Testis (tissue), 2 donors: ENCODE measurements at regions not wholly inside any gene's neighbourhood (a gene's known extent, or its start where the extent isn't known, plus 50 kb on each side); places are given as distances from the start of the nearest gene placed in this dataset.

Source experiments
- DNase-seq: peaks from one replicate; pipeline ENCODE4 v3.0.0-alpha.2; 2019
- H3K27ac ChIP-seq, 2 donors: fragments of 200-600 bp; sonication (generic); one replicate each; pipeline ENCODE4 v1.5.1; 2019
- H3K27me3 ChIP-seq: fragments of 200-600 bp; sonication (generic); one replicate; pipeline ENCODE4 v1.5.1; 2019
- H3K36me3 ChIP-seq: fragments of 200-600 bp; sonication (generic); one replicate; pipeline ENCODE4 v1.5.1; 2017; ENCODE audit warnings: low read depth; ENCODE audit errors: missing control alignments
- H3K4me1 ChIP-seq: fragments of 200-600 bp; sonication (generic); one replicate; pipeline ENCODE4 v1.5.1; 2019
- H3K4me3 ChIP-seq, 2 donors: fragments of 200-600 bp; sonication (generic); one replicate each; pipeline ENCODE4 v1.5.1; 2017 to 2019
- H3K9me3 ChIP-seq: fragments of 200-600 bp; sonication (generic); one replicate; pipeline ENCODE4 v1.5.1; 2017
- POLR2A ChIP-seq: fragments of 450-650 bp; IDR thresholded peaks from one replicate; pipeline ENCODE4 v1.6.1; 2017; ENCODE audit warnings: antibody characterized with exemption, mild to moderate bottlenecking, moderate library complexity
- WGBS, 2 donors: methylation state at CpG; one replicate each; pipeline ENCODE4 v1.1.5; 2018; 5-methylcytosine and 5-hydroxymethylcytosine counted together
- intact Hi-C: fragments of 100-400 bp; cut with DNase I; formaldehyde crosslinking; loops from one replicate; pipeline ENCODE4 v1.15.1; 2023; ENCODE audit warnings: low total_unique reads
- TF ChIP-seq, protein P1 (sequence below), 3 experiments: fragments of 450-650 bp in 2 of 3; fragments of 200-600 bp in 1 of 3; sonication (generic) in 1 of 3; IDR thresholded peaks; one replicate each; pipeline ENCODE4 v1.5.1; 2016 to 2019; ENCODE audit warnings: antibody characterized with exemption in 3 of 3, mild to moderate bottlenecking in 2 of 3, moderate library complexity in 1 of 3

GRCh38 chr9:108437656-108438055 is 418.1 kb downstream of the ACTL7B start:
- no peaks in the 10 kb centered on the region for H3K27me3 ChIP-seq
- intact Hi-C loops, result loop anchor here (10.0 kb wide), 1 partner anchor 983 kb away; no protein-coding TSS in a partner anchor
- H3K36me3 ChIP-seq, result no peaks in the 10 kb centered on the region
- WGBS, 2 donors, result 96 to 100% methylated on average over 1 of the region's 1 CpG
- DNase-seq, result no peak
- no peak overlapping the region for H3K4me3 ChIP-seq
- TF ChIP-seq, protein P1, sequence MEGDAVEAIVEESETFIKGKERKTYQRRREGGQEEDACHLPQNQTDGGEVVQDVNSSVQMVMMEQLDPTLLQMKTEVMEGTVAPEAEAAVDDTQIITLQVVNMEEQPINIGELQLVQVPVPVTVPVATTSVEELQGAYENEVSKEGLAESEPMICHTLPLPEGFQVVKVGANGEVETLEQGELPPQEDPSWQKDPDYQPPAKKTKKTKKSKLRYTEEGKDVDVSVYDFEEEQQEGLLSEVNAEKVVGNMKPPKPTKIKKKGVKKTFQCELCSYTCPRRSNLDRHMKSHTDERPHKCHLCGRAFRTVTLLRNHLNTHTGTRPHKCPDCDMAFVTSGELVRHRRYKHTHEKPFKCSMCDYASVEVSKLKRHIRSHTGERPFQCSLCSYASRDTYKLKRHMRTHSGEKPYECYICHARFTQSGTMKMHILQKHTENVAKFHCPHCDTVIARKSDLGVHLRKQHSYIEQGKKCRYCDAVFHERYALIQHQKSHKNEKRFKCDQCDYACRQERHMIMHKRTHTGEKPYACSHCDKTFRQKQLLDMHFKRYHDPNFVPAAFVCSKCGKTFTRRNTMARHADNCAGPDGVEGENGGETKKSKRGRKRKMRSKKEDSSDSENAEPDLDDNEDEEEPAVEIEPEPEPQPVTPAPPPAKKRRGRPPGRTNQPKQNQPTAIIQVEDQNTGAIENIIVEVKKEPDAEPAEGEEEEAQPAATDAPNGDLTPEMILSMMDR (IDR thresholded peaks at IDR 0.05), result no peak
- no peak for TF ChIP-seq POLR2A
- no peaks in the 10 kb centered on the region for H3K4me1 ChIP-seq
- no peak overlapping the region for H3K27ac ChIP-seq
- no peaks in the 10 kb centered on the region for H3K9me3 ChIP-seq

GRCh38 chr9:108436448-108436847 is 419.3 kb downstream of the ACTL7B start:
- no peak for DNase-seq
- no peaks in the 10 kb centered on the region for H3K9me3 ChIP-seq
- intact Hi-C loops, result loop anchor here (10.0 kb wide), 1 partner anchor 982 kb away; no protein-coding TSS in a partner anchor
- 91 to 93% methylated on average over 4 of the region's 4 CpGs for WGBS, 2 donors
- H3K4me3 ChIP-seq, result no peak overlapping the region
- no peaks in the 10 kb centered on the region for H3K36me3 ChIP-seq
- H3K27me3 ChIP-seq, result no peaks in the 10 kb centered on the region
- no peaks in the 10 kb centered on the region for H3K4me1 ChIP-seq
- no peak overlapping the region for H3K27ac ChIP-seq
- TF ChIP-seq, protein P1 (IDR thresholded peaks at IDR 0.05), result no peak
- TF ChIP-seq POLR2A, result no peak

DNA sequence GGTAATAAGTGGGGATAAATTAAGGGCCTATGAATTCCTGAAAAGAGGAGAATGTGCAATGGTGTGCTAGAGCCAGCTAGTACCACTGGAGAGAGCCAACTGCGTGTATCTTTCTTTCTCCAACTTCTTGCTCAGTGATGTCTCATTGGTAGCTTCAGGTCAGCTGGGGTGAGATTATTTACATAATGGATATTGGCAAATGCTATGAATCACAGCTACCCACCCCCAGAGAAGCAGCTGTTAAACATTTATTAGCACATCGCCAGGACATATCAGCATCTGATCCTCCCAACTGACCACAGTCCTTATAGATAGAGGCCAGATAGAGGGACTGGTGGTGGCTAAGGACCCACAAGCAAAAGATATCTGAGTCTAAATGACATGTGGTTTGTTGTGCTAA is 421.3 kb downstream of the ACTL7B start:
- TF ChIP-seq, protein P1 (IDR thresholded peaks at IDR 0.05), result no peak
- TF ChIP-seq POLR2A, result no peak
- Histone ChIP-seq H3K27ac (no peak overlapping the region), H3K9me3 (no peaks in the 10 kb centered on the region), H3K4me3 (no peak overlapping the region), H3K36me3 (no peaks in the 10 kb centered on the region), H3K27me3 (no peaks in the 10 kb centered on the region), H3K4me1 (no peaks in the 10 kb centered on the region)
- no peak for DNase-seq
- 86 to 87% methylated on average over 2 of the region's 2 CpGs for WGBS, 2 donors
- intact Hi-C loops, result loop anchor here (10.0 kb wide), 1 partner anchor 980 kb away; no protein-coding TSS in a partner anchor

GRCh38 chr9:108434036-108434435 is 421.8 kb downstream of the ACTL7B start:
- DNase-seq, result no peak
- 80 to 83% methylated on average over 2 of the region's 2 CpGs for WGBS, 2 donors
- intact Hi-C loops, result loop anchor here (10.0 kb wide), 1 partner anchor 979 kb away; no protein-coding TSS in a partner anchor
- no peaks in the 10 kb centered on the region for H3K4me1 ChIP-seq
- TF ChIP-seq, protein P1 (IDR thresholded peaks at IDR 0.05), result peak in 1 of 3 experiments; percentile 17
- TF ChIP-seq POLR2A, result no peak
- no peak overlapping the region for H3K4me3 ChIP-seq
- H3K9me3 ChIP-seq, result no peaks in the 10 kb centered on the region
- H3K27ac ChIP-seq, result no peak overlapping the region
- no peaks in the 10 kb centered on the region for H3K27me3 ChIP-seq
- H3K36me3 ChIP-seq, result no peaks in the 10 kb centered on the region

- H3K9me3 ChIP-seq, result no peaks in the 10 kb centered on the region
- H3K27me3 ChIP-seq, result no peaks in the 10 kb centered on the region
- no peak overlapping the region for H3K4me3 ChIP-seq
- WGBS, 2 donors, result 92 to 100% methylated on average over 2 of the region's 2 CpGs
- no peaks in the 10 kb centered on the region for H3K36me3 ChIP-seq
- no peak overlapping the region for H3K27ac ChIP-seq
- no peaks in the 10 kb centered on the region for H3K4me1 ChIP-seq
- TF ChIP-seq POLR2A, result no peak
- TF ChIP-seq, protein P1 (IDR thresholded peaks at IDR 0.05), result no peak
- intact Hi-C loops, result loop anchor here (10.0 kb wide), 1 partner anchor 976 kb away; no protein-coding TSS in a partner anchor
- DNase-seq, result no peak
Observed at GRCh38 chr9:108430655-108431054, 425.1 kb downstream of the ACTL7B start.
